Keratinocyte (primary cell): ENCODE measurements at regions not wholly inside any gene's neighbourhood (a gene's known extent, or its start where the extent isn't known, plus 50 kb on each side); places are given as distances from the start of the nearest gene placed in this dataset.
"Not testable (repeated sequence)": the region's sequence is repeated elsewhere in the genome, so short reads cannot be mapped to it uniquely, and the experiment has no call there.

Experiments used
- DNase-seq: peaks from one replicate; pipeline ENCODE4 v3.0.0-alpha.2; 2011; ENCODE audit warnings: low read depth, missing footprints, low spot score
- FAIRE-seq: peaks from 2 replicates; lab custom pipeline; 2011; peaks lifted over from hg19 to GRCh38; lab: Jason Lieb, UNC
- H2AFZ ChIP-seq: 2 replicates; pipeline ENCODE4 v1.6.0; 2012; ENCODE audit warnings: low read length, control low read depth, inconsistent platforms; ENCODE audit not compliant: control insufficient read depth
- H3K27ac ChIP-seq: 2 replicates; pipeline ENCODE4 v1.5.1; 2011; ENCODE audit warnings: low read length; ENCODE audit not compliant: control insufficient read depth, insufficient read depth
- H3K27me3 ChIP-seq: 3 replicates; pipeline ENCODE4 v1.6.0; 2011; ENCODE audit warnings: low read length; ENCODE audit not compliant: control insufficient read depth, insufficient read depth; ENCODE audit errors: extremely low read depth
- H3K36me3 ChIP-seq, 2 experiments: 2 replicates in 1 of 2; 3 replicates in 1 of 2; pipeline ENCODE4 v1.5.1; 2011; ENCODE audit warnings: low read length in 2 of 2, mild to moderate bottlenecking in 1 of 2; ENCODE audit not compliant: control insufficient read depth in 2 of 2, insufficient read depth in 2 of 2; ENCODE audit errors: extremely low read depth in 1 of 2
- H3K4me1 ChIP-seq: 3 replicates; pipeline ENCODE4 v1.5.1; 2011; ENCODE audit warnings: low read length; ENCODE audit not compliant: control insufficient read depth, insufficient read depth; ENCODE audit errors: extremely low read depth
- H3K4me2 ChIP-seq: 3 replicates; pipeline ENCODE4 v1.6.0; 2011; ENCODE audit warnings: low read depth, low read length; ENCODE audit not compliant: control insufficient read depth, insufficient read depth; ENCODE audit errors: extremely low read depth
- H3K4me3 ChIP-seq, 3 experiments: fragments of 200-600 bp in 1 of 3; sonication (generic) in 1 of 3; 2 replicates in 2 of 3; 3 replicates in 1 of 3; pipeline ENCODE4 v1.5.1; 2011 to 2016; ENCODE audit warnings: low read length in 3 of 3, mild to moderate bottlenecking in 3 of 3, control low read depth in 2 of 3, inconsistent platforms in 1 of 3, low read depth in 1 of 3, mixed read lengths in 1 of 3, mixed run types in 1 of 3, moderate library complexity in 1 of 3; ENCODE audit not compliant: control insufficient read depth in 2 of 3, insufficient read depth in 2 of 3; ENCODE audit errors: extremely low read depth in 1 of 3
- H3K79me2 ChIP-seq: 2 replicates; pipeline ENCODE4 v1.6.0; 2012; ENCODE audit warnings: low read length; ENCODE audit not compliant: control insufficient read depth, insufficient read depth
- H3K9ac ChIP-seq: 3 replicates; pipeline ENCODE4 v1.6.0; 2011; ENCODE audit warnings: low read length; ENCODE audit not compliant: control insufficient read depth, insufficient read depth; ENCODE audit errors: extremely low read depth
- H3K9me1 ChIP-seq: 3 replicates; pipeline ENCODE4 v1.6.0; 2011; ENCODE audit warnings: low read length; ENCODE audit not compliant: control insufficient read depth, insufficient read depth; ENCODE audit errors: extremely low read depth
- H3K9me3 ChIP-seq: 2 replicates; pipeline ENCODE4 v1.5.1; 2012; ENCODE audit warnings: low read depth, low read length; ENCODE audit not compliant: control insufficient read depth
- H4K20me1 ChIP-seq: 3 replicates; pipeline ENCODE4 v1.6.0; 2011; ENCODE audit warnings: low read length; ENCODE audit not compliant: control insufficient read depth, insufficient read depth; ENCODE audit errors: extremely low read depth
- EZH2 ChIP-seq: IDR thresholded peaks from one replicate; pipeline ENCODE4 v1.6.1; 2012; ENCODE audit warnings: inconsistent platforms, mild to moderate bottlenecking, low read length, moderate library complexity
- dilution Hi-C: fragments of 300-500 bp; cut with MboI; formaldehyde crosslinking; loops from one replicate; pipeline ENCODE4 v1.7.0; 2020; ENCODE audit warnings: low sequenced_read_pairs; ENCODE audit not compliant: extremely low pct_ligation_motif_present
- TF ChIP-seq, protein P1 (sequence below), 3 experiments: IDR thresholded peaks in 1 of 3; conservative IDR thresholded peaks in 1 of 3; optimal IDR thresholded peaks in 1 of 3; 2 replicates in 2 of 3; 3 replicates in 1 of 3; pipeline versions ENCODE3 to v1.5.1; 2011; ENCODE audit warnings: low read length in 3 of 3, mild to moderate bottlenecking in 3 of 3, moderate library complexity in 2 of 3, control low read depth in 1 of 3, inconsistent platforms in 1 of 3; ENCODE audit not compliant: insufficient read depth in 2 of 3; ENCODE audit errors: extremely low read depth in 1 of 3

DNA sequence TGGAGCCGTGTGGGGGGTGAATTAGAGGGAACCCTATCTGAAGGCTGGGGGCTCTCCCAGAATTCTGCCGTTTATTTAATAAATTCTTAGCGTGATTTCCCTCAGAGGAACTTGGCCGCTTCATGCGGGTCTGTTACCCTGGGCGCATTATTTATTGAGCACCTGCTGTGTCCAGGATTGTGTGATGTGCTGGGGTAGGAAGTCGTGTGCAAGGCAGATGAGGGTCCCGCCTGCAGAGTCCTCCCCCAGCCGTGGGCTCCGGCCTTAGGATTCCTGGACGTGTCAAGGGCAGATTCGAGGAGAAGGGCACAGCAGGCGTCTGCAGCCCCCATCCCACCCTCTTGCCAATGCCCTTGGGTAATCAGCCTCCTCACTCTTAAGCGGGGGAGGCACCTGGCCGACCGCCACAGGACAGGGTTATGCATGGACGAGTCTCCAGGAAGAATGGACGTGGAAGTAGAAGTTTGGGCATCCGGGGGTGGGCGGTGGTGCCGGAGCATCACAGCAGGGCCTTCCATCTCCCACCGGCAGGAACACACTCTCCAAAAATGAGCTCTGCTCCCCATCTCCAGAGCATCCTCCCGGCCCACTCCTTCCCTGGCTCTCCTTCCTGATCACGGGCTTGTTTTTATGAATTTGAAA, 233.3 kb upstream of the C1orf174 start:
- Histone ChIP-seq H3K9ac (no peak overlapping the region), H3K9me3 (peaks cover 14% of the 10 kb centered on the region), H3K27ac (no peak overlapping the region), H3K36me3 (no peaks in the 10 kb centered on the region), H3K4me1 (no peaks in the 10 kb centered on the region), H3K4me3 (no peak overlapping the region), H2AFZ (no peak overlapping the region), H3K79me2 (no peaks in the 10 kb centered on the region), H3K9me1 (no peaks in the 10 kb centered on the region), H3K27me3 (no peaks in the 10 kb centered on the region), H4K20me1 (no peaks in the 10 kb centered on the region), H3K4me2 (no peak overlapping the region)
- dilution Hi-C loops: no loop called here
- TF ChIP-seq EZH2: no peak
- TF ChIP-seq, protein P1, sequence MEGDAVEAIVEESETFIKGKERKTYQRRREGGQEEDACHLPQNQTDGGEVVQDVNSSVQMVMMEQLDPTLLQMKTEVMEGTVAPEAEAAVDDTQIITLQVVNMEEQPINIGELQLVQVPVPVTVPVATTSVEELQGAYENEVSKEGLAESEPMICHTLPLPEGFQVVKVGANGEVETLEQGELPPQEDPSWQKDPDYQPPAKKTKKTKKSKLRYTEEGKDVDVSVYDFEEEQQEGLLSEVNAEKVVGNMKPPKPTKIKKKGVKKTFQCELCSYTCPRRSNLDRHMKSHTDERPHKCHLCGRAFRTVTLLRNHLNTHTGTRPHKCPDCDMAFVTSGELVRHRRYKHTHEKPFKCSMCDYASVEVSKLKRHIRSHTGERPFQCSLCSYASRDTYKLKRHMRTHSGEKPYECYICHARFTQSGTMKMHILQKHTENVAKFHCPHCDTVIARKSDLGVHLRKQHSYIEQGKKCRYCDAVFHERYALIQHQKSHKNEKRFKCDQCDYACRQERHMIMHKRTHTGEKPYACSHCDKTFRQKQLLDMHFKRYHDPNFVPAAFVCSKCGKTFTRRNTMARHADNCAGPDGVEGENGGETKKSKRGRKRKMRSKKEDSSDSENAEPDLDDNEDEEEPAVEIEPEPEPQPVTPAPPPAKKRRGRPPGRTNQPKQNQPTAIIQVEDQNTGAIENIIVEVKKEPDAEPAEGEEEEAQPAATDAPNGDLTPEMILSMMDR (optimal IDR thresholded peaks at IDR 0.05 in 1 of 3, IDR thresholded peaks at IDR 0.05 in 1 of 3, conservative IDR thresholded peaks at IDR 0.05 in 1 of 3; ENCODE audit: extremely low read depth in 1 of 3, insufficient read depth in 2 of 3, low read length in 3 of 3): no peak
- no peak for DNase-seq
- no peak for FAIRE-seq

DNA sequence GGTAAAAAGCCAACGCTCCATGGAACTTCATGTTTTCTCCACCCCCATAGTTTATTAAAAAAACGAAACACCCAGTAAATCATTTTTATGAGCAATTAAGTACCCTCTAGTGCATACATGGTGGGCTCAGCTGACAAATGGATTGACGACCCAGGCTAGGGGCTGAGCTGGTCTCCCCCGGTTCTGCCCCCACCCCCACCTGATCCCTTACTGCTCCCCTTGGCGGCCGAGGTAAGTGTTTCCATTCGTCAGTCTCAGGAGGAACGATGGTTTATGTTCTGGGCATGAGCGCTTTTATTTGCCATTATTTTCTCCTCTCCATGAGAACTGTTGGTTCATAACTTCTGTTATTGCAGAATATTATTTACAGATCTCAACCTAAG, 233.9 kb upstream of the C1orf174 start:
- dilution Hi-C loops: no loop called here

DNA sequence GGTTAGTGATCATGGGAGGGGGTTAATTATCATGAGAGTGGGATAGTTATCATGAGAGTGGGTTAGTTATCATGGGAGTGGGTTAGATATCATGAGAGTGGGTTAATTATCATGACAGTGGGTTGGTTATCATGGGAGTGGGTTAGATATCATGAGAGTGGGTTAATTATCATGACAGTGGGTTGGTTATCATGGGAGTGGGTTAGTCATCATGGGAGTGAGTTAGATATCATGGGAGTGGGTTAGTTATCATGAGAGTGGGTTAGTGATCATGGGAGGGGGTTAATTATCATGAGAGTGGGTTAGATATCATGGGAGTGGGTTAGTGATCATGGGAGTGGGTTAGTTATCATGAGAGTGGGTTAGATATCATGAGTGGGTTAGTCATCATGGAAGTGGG, 235.8 kb upstream of the C1orf174 start:
- dilution Hi-C loops, DNase-seq, FAIRE-seq: not testable (repeated sequence)

More for the DNA sequence above, 233.9 kb upstream of the C1orf174 start:
- FAIRE-seq (no peak), DNase-seq (no peak)
- Histone ChIP-seq H3K27me3 (no peaks in the 10 kb centered on the region), H2AFZ (no peak overlapping the region), H3K4me1 (no peaks in the 10 kb centered on the region), H3K36me3 (no peaks in the 10 kb centered on the region), H3K4me3 (no peak overlapping the region), H3K27ac (no peak overlapping the region), H3K9me3 (peaks cover 14% of the 10 kb centered on the region), H3K9me1 (no peaks in the 10 kb centered on the region), H3K79me2 (no peaks in the 10 kb centered on the region), H3K9ac (no peak overlapping the region), H4K20me1 (no peaks in the 10 kb centered on the region), H3K4me2 (no peak overlapping the region)
- TF ChIP-seq, protein P1 (optimal IDR thresholded peaks at IDR 0.05 in 1 of 3, IDR thresholded peaks at IDR 0.05 in 1 of 3, conservative IDR thresholded peaks at IDR 0.05 in 1 of 3; ENCODE audit: extremely low read depth in 1 of 3, insufficient read depth in 2 of 3, low read length in 3 of 3): no peak
- no peak for TF ChIP-seq EZH2

More for the DNA sequence above, 235.8 kb upstream of the C1orf174 start:
- not testable (repeated sequence) for H3K4me2 ChIP-seq, H2AFZ ChIP-seq, H3K4me1 ChIP-seq, H3K36me3 ChIP-seq, H3K27me3 ChIP-seq, H3K79me2 ChIP-seq, H4K20me1 ChIP-seq, H3K4me3 ChIP-seq, H3K9me1 ChIP-seq, H3K9ac ChIP-seq, H3K27ac ChIP-seq
- H3K9me3 ChIP-seq: peaks cover 12% of the 10 kb centered on the region
